ENCODE measurements at regions not wholly inside any gene's neighbourhood (a gene's known extent, or its start where the extent isn't known, plus 50 kb on each side); places are given as distances from the start of the nearest gene placed in this dataset.

DNA sequence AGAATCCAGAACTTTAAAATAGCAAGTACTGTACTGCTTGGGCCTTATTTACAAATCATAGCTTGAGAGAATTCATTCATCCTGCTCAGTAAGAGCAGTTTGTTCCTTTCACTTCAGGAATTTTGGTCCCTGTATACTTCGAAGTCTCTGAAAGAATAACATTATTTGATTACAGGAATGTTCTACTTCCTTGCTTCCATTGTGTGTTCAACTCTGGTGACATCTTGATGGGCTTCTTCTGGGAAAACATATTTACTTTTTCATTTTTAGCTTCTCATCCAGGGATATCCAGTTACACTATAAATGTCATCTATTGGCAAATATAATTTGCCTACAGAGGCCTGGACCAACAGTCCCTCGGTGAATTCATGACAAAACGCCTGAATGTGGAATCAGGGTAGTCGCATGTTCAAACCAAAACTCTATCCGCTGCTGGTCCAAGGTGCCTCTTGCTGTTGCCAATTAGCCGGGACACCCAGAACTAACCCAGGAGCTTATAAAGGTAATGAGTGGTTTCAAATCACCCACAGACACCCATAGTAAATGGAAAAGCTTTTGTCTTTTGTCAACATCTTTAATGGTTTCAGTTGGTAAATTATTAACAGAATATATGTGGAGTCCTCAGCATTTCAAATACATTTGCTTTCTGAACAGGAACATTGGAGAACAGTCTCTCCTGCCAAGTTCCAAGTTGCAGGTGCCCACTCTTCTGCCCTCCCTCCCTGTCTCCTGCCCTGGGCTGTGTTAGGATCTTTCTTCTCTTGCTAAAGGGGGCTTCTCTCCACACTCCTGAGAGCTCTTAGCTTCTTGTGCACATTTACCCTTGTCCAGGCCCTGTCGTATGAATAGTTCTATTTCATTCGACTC, 162.5 kb upstream of the CITED2 start:
- TF ChIP-seq, protein P1, sequence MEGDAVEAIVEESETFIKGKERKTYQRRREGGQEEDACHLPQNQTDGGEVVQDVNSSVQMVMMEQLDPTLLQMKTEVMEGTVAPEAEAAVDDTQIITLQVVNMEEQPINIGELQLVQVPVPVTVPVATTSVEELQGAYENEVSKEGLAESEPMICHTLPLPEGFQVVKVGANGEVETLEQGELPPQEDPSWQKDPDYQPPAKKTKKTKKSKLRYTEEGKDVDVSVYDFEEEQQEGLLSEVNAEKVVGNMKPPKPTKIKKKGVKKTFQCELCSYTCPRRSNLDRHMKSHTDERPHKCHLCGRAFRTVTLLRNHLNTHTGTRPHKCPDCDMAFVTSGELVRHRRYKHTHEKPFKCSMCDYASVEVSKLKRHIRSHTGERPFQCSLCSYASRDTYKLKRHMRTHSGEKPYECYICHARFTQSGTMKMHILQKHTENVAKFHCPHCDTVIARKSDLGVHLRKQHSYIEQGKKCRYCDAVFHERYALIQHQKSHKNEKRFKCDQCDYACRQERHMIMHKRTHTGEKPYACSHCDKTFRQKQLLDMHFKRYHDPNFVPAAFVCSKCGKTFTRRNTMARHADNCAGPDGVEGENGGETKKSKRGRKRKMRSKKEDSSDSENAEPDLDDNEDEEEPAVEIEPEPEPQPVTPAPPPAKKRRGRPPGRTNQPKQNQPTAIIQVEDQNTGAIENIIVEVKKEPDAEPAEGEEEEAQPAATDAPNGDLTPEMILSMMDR (IDR thresholded peaks at IDR 0.05): no peak
- TF ChIP-seq ZFX (IDR thresholded peaks at IDR 0.05; ENCODE audit: borderline replicate concordance): no peak
- H3K27ac ChIP-seq: peak overlapping the region; percentile 100

DNA sequence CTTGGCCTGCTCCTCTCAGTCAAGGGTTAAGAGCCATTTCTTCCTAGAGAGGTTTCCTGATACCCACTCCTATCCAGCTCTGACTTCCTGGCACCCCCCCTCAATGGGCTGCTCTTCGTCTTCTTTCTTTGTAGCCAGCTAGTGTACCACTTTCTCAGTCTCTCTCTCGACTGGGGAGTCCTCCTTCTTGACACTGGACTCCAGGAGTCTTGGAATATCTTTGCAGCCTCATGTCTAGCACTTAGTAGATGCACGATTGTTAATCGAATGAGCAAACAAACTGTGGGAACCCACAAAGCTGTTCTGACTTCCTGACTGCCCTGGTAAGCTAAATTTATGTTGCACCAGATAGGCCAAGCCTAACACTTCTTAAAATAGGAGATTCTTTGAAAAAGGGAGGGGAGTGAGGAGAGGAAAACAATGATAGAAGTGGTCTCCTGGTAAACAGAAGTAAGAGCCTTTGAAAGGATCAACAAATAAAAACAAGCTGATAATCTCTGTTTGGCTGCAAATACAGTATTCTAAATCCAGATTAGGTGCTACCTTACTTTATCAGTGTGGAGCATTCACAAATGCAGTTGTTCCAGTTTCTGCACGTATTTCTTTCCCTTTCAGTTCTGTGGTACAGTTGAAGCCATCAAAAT, 160.1 kb upstream of the CITED2 start:
- no peak for TF ChIP-seq ZFX (IDR thresholded peaks at IDR 0.05; ENCODE audit: borderline replicate concordance)
- TF ChIP-seq, protein P1 (IDR thresholded peaks at IDR 0.05): no peak
- H3K27ac ChIP-seq: peak overlapping the region; percentile 100

DNA sequence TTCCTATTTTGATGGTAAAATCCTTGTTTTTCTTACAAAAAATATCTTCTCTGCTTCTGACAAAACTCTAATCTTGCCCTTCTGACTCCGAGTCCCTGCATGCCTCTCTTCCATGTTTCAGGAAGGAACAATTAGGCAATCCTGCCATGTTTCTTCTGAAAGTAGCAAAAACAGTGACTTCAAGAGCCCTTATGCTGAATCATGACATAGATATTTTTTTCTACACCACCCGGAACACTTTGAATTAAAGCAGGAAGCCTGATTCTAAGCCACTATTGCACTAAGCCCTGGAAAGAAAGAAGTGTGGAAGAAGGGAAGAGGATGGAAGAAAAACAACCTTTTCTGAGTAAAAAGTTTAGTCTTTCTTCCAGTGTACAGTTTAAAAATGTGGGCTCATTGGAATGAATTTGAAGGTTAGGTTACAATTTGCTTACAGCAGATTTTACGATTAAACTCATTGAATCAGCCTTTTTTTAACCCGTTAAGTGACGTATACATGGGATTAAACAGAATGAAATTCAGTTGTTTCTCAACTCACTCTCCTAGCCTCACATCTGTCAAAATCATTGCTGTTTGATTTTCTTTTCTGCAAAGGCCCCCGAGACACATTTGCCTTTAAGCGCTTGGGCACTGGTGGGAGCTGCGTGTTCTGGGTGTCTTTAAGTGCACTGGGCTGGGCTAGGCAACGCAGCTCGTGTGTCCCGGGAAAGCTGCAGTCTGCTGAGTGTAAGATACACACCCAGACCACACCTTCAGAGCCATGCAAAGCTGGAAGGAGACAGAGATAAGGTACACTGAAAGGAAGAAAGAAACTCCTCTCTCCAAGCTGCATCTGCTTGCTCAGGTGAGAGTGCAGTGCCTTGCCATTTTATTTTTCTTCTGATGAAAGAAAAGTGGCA, 159.4 kb upstream of the CITED2 start:
- no peak for TF ChIP-seq ZFX (IDR thresholded peaks at IDR 0.05; ENCODE audit: borderline replicate concordance)
- TF ChIP-seq, protein P1 (IDR thresholded peaks at IDR 0.05): no peak
- H3K27ac ChIP-seq: peak overlapping the region; percentile 100

DNA sequence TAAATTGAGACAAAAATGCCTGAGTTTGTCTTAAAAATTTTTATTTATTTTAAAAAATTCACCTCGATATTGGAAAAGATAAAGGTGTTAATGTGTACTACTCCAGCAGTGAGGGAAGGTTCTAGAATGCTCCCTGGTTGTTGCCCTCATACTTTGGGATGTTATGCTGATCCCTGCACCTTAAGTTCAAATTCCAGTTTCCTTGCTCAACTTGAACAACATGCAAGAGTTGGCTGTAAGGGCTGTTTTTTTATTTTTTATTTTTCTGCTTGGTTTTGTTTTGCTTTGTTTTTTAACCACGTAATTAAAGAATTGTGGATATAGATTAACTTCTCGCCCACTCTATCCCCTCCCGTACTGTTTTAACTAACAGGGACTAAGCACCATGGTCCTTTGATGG, 158.7 kb upstream of the CITED2 start:
- no peak for TF ChIP-seq ZFX (IDR thresholded peaks at IDR 0.05; ENCODE audit: borderline replicate concordance)
- TF ChIP-seq, protein P1 (IDR thresholded peaks at IDR 0.05): no peak
- peak overlapping the region; percentile 100 for H3K27ac ChIP-seq

DNA sequence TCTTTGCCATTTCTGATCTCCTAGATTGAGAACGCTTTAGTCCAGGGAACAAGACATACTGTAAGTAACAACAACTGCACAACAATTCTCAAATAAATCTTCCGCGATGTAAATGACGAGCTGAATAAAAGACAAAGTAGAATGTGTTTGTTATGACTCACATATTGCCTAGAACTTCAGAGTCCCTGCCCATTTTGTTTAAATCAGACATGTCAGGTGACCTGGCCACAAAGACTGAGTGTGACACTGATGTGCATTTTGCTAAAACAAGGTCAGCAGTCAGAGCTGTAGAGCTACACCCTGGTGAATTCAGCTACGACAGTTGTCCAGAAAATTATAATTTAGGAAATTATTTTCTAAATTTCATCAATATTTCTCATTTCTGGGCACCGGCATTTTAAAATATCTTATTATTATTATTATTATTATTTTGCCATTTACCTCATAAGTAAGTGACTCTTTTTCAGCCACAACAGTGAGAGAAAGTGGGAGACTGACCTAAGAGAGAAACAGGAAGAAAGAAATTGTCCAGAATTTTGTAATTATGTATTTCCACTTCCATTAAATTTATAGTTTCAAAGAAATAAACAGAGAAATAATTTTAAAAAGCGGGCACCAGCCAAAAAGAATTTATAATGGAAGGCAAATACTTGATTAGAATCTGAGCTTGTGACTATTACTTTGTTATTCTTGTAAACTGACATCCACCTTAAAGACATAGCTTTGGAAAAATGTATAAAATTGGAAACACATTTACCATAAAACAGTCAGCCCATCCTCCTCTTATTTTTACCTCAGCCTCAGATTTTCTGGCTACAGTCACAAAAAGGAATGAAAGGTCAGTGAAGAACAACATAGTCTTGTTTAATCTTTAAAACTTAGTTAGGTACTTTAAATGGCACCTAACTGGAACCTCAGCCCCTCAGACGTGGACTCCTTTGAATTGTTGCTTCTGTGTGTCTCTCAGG, 157.0 kb upstream of the CITED2 start:
- TF ChIP-seq, protein P1 (IDR thresholded peaks at IDR 0.05): no peak
- TF ChIP-seq ZFX (IDR thresholded peaks at IDR 0.05; ENCODE audit: borderline replicate concordance): no peak
- no peak overlapping the region for H3K27ac ChIP-seq

DNA sequence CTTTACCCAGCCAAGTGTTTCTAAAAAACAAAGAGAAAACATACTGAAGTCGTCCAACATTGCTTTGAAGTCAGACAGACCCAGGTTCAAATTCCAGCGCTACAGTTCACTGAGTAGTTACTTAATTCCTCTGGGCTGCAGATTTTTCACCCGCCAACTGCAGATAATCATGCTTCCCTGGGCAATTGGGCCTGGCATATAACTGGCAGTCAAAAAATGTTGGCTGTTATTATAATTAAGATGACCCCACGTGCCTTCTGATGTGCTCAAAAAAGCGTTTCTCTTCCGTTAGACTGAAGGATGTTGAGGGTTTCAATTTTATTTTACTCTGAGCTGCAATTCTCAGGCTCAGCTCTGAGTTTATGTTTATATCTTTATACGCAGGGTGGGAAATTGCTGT, 156.1 kb upstream of the CITED2 start:
- TF ChIP-seq, protein P1 (IDR thresholded peaks at IDR 0.05): no peak
- no peak for TF ChIP-seq ZFX (IDR thresholded peaks at IDR 0.05; ENCODE audit: borderline replicate concordance)
- H3K27ac ChIP-seq: no peak overlapping the region
